ENCODE measurements at regions not wholly inside any gene's neighbourhood (a gene's known extent, or its start where the extent isn't known, plus 50 kb on each side); places are given as distances from the start of the nearest gene placed in this dataset.

- no peak for DNase-seq (ENCODE audit: low spot score)
- no peak overlapping the region for H3K4me3 Mint-ChIP-seq (ENCODE audit: unreplicated experiment)
- no peaks in the 10 kb centered on the region for H3K36me3 Mint-ChIP-seq (ENCODE audit: low read depth)
- no peaks in the 10 kb centered on the region for H3K27me3 Mint-ChIP-seq (ENCODE audit: low read depth)
- H3K4me1 Mint-ChIP-seq (ENCODE audit: low read depth): no peaks in the 10 kb centered on the region
- no peak overlapping the region for H3K27ac Mint-ChIP-seq (ENCODE audit: unreplicated experiment)
- no peak for TF ChIP-seq CTCF (IDR thresholded peaks at IDR 0.05)
- H3K9me3 Mint-ChIP-seq (ENCODE audit: low read depth): peaks cover 4% of the 10 kb centered on the region
These were observed 59.9 kb upstream of the ADAMTS9 start for GRCh38 chr3:64747679-64748078.

GRCh38 chr3:64743887-64744243 is 56.1 kb upstream of the ADAMTS9 start:
- H3K27ac Mint-ChIP-seq (ENCODE audit: unreplicated experiment): no peak overlapping the region
- H3K9me3 Mint-ChIP-seq (ENCODE audit: low read depth): no peaks in the 10 kb centered on the region
- TF ChIP-seq CTCF (IDR thresholded peaks at IDR 0.05): no peak
- peaks cover 15% of the 10 kb centered on the region for H3K4me1 Mint-ChIP-seq (ENCODE audit: low read depth)
- no peak for DNase-seq (ENCODE audit: low spot score)
- no peaks in the 10 kb centered on the region for H3K27me3 Mint-ChIP-seq (ENCODE audit: low read depth)
- no peak overlapping the region for H3K4me3 Mint-ChIP-seq (ENCODE audit: unreplicated experiment)
- H3K36me3 Mint-ChIP-seq (ENCODE audit: low read depth): no peaks in the 10 kb centered on the region

- no peak overlapping the region for H3K4me3 Mint-ChIP-seq (ENCODE audit: unreplicated experiment)
- H3K27ac Mint-ChIP-seq (ENCODE audit: unreplicated experiment): no peak overlapping the region
- H3K27me3 Mint-ChIP-seq (ENCODE audit: low read depth): no peaks in the 10 kb centered on the region
- no peak for TF ChIP-seq CTCF (IDR thresholded peaks at IDR 0.05)
- peaks cover 15% of the 10 kb centered on the region for H3K4me1 Mint-ChIP-seq (ENCODE audit: low read depth)
- H3K36me3 Mint-ChIP-seq (ENCODE audit: low read depth): no peaks in the 10 kb centered on the region
- no peak for DNase-seq (ENCODE audit: low spot score)
- no peaks in the 10 kb centered on the region for H3K9me3 Mint-ChIP-seq (ENCODE audit: low read depth)
These were observed 55.5 kb upstream of the ADAMTS9 start for GRCh38 chr3:64743156-64743886.

GRCh38 chr3:64741341-64741740 is 53.5 kb upstream of the ADAMTS9 start:
- TF ChIP-seq CTCF (IDR thresholded peaks at IDR 0.05): no peak
- Mint-ChIP-seq H3K4me3 (ENCODE audit: unreplicated experiment) (no peak overlapping the region), H3K36me3 (ENCODE audit: low read depth) (no peaks in the 10 kb centered on the region), H3K4me1 (ENCODE audit: low read depth) (peaks cover 15% of the 10 kb centered on the region), H3K9me3 (ENCODE audit: low read depth) (no peaks in the 10 kb centered on the region), H3K27me3 (ENCODE audit: low read depth) (no peaks in the 10 kb centered on the region), H3K27ac (ENCODE audit: unreplicated experiment) (no peak overlapping the region)
- no peak for DNase-seq (ENCODE audit: low spot score)

- Mint-ChIP-seq H3K27me3 (ENCODE audit: low read depth) (no peaks in the 10 kb centered on the region), H3K4me1 (ENCODE audit: low read depth) (peaks cover 15% of the 10 kb centered on the region), H3K27ac (ENCODE audit: unreplicated experiment) (peak overlapping the region; percentile 19), H3K4me3 (ENCODE audit: unreplicated experiment) (no peak overlapping the region), H3K9me3 (ENCODE audit: low read depth) (no peaks in the 10 kb centered on the region), H3K36me3 (ENCODE audit: low read depth) (no peaks in the 10 kb centered on the region)
- no peak for TF ChIP-seq CTCF (IDR thresholded peaks at IDR 0.05)
- DNase-seq (ENCODE audit: low spot score): no peak
These were observed 52.3 kb upstream of the ADAMTS9 start for GRCh38 chr3:64739971-64740631.
